OCI-LY3 (cell line): ENCODE measurements at regions not wholly inside any gene's neighbourhood (a gene's known extent, or its start where the extent isn't known, plus 50 kb on each side); places are given as distances from the start of the nearest gene placed in this dataset.
"Not testable (repeated sequence)": the region's sequence is repeated elsewhere in the genome, so short reads cannot be mapped to it uniquely, and the experiment has no call there.

ENCODE experiments used
- H2AFZ ChIP-seq: fragments of 200-600, 300-600 bp; shearing (Covaris generic); 2 replicates; pipeline ENCODE4 v1.6.0; 2014; ENCODE audit warnings: antibody characterized with exemption, low read depth, low read length
- H3K27ac ChIP-seq: fragments of 200-600, 300-600 bp; sonication (generic); 2 replicates; pipeline ENCODE4 v1.5.1; 2014; ENCODE audit warnings: mild to moderate bottlenecking, low read length, moderate library complexity, mixed read lengths
- H3K27me3 ChIP-seq: fragments of 200-600, 300-600 bp; sonication (generic); 2 replicates; pipeline ENCODE4 v1.6.1; 2014; ENCODE audit warnings: low read depth, low read length, mixed read lengths
- H3K36me3 ChIP-seq: fragments of 200-600, 300-600 bp; sonication (generic); replicated peaks from 2 replicates; pipeline ENCODE3; 2014; ENCODE audit warnings: low read depth, low read length, mixed read lengths
- H3K4me1 ChIP-seq: fragments of 300-600, 200-600 bp; sonication (generic); 2 replicates; pipeline ENCODE4 v1.6.1; 2014; ENCODE audit warnings: low read length, mixed read lengths
- H3K4me2 ChIP-seq: fragments of 200-600, 300-600 bp; sonication (generic); 2 replicates; pipeline ENCODE4 v1.6.1; 2014; ENCODE audit warnings: low read length, mixed read lengths
- H3K4me3 ChIP-seq: fragments of 300-600, 200-600 bp; sonication (generic); 2 replicates; pipeline ENCODE4 v1.5.1; 2014; ENCODE audit warnings: antibody characterized with exemption, mild to moderate bottlenecking, low read length, moderate library complexity
- H3K79me2 ChIP-seq: fragments of 300-600, 200-600 bp; shearing (Covaris generic); 2 replicates; pipeline ENCODE4 v1.6.1; 2014; ENCODE audit warnings: mild to moderate bottlenecking, low read length, mixed read lengths
- H3K9ac ChIP-seq: fragments of 300-600, 200-600 bp; shearing (Covaris generic); 2 replicates; pipeline ENCODE4 v1.6.0; 2014; ENCODE audit warnings: mild to moderate bottlenecking, low read length, moderate library complexity
- H3K9me3 ChIP-seq: fragments of 200-600, 300-600 bp; shearing (Covaris generic); 2 replicates; pipeline ENCODE4 v1.6.1; 2014; ENCODE audit warnings: low read length, mixed read lengths; ENCODE audit not compliant: insufficient read depth
- H4K20me1 ChIP-seq: fragments of 200-600, 300-600 bp; sonication (generic); 2 replicates; pipeline ENCODE4 v1.6.1; 2016; ENCODE audit warnings: low read length, mixed read lengths; ENCODE audit not compliant: insufficient read depth
- CTCF ChIP-seq: fragments of 200-600, 300-600 bp; sonication (generic); IDR thresholded peaks from 2 replicates; pipeline ENCODE4 v1.5.1; 2014; ENCODE audit warnings: antibody characterized with exemption, low read length, low read depth
- EZH2phosphoT487 ChIP-seq: fragments of 200-600 bp; shearing (Covaris generic); IDR thresholded peaks from 2 replicates; pipeline ENCODE4 v1.6.1; 2018; ENCODE audit warnings: antibody characterized with exemption, mixed run types, low read depth

GRCh38 chr19:27822336-27822735 lies 1390.6 kb downstream of the UQCRFS1 start:
- Histone ChIP-seq H3K4me1 (no peaks in the 10 kb centered on the region), H3K9ac (no peak overlapping the region), H3K36me3 (no peaks in the 10 kb centered on the region), H3K27ac (no peak overlapping the region), H3K79me2 (0 out of 2 replicates have a peak, but pooled peaks cover 3% of the 10 kb centered on the region), H2AFZ (no peak overlapping the region), H3K4me3 (no peak overlapping the region), H3K27me3 (no peaks in the 10 kb centered on the region), H4K20me1 (no peaks in the 10 kb centered on the region), H3K9me3 (no peaks in the 10 kb centered on the region), H3K4me2 (no peak overlapping the region)
- TF ChIP-seq CTCF (no peak), EZH2phosphoT487 (no peak)

GRCh38 chr19:27821418-27822018 lies 1391.4 kb downstream of the UQCRFS1 start:
- Histone ChIP-seq H4K20me1 (no peaks in the 10 kb centered on the region), H3K4me2 (no peak overlapping the region), H2AFZ (no peak overlapping the region), H3K79me2 (0 out of 2 replicates have a peak, but pooled peaks cover 3% of the 10 kb centered on the region), H3K9me3 (no peaks in the 10 kb centered on the region), H3K27ac (no peak overlapping the region), H3K4me1 (no peaks in the 10 kb centered on the region), H3K27me3 (no peaks in the 10 kb centered on the region), H3K4me3 (no peak overlapping the region), H3K36me3 (no peaks in the 10 kb centered on the region), H3K9ac (no peak overlapping the region)
- TF ChIP-seq EZH2phosphoT487 (no peak), CTCF (no peak)

GRCh38 chr19:27815985-27816384 lies 1397.0 kb downstream of the UQCRFS1 start:
- no peak overlapping the region for H3K9ac ChIP-seq
- H3K4me2 ChIP-seq: no peak overlapping the region
- H3K36me3 ChIP-seq: no peaks in the 10 kb centered on the region
- H3K9me3 ChIP-seq: no peaks in the 10 kb centered on the region
- no peaks in the 10 kb centered on the region for H3K27me3 ChIP-seq
- H3K79me2 ChIP-seq: 0 out of 2 replicates have a peak, but pooled peaks cover 3% of the 10 kb centered on the region
- H4K20me1 ChIP-seq: no peaks in the 10 kb centered on the region
- no peak overlapping the region for H3K27ac ChIP-seq
- no peak overlapping the region for H3K4me3 ChIP-seq
- TF ChIP-seq CTCF (no peak), EZH2phosphoT487 (no peak)
- no peaks in the 10 kb centered on the region for H3K4me1 ChIP-seq
- no peak overlapping the region for H2AFZ ChIP-seq

DNA sequence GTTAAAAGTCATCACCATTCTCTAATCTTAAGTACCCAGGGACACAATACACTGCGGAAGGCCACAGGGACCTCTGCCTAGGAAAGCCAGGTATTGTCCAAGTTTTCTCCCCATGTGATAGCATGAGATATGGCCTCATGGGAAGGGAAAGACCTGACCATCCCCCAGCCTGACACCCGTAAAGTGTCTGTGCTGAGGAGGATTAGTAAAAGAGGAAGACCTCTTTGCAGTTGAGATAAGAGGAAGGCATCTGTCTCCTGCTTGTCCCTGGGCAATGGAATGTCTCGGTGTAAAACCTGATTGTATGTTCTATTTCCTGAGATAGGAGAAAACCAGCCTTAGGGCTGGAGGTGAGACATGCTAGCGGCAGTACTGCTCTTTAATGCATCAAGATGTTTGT lies 1398.1 kb downstream of the UQCRFS1 start:
- not testable (repeated sequence) for H3K79me2 ChIP-seq, H3K9me3 ChIP-seq, H3K27ac ChIP-seq, H3K4me2 ChIP-seq, H3K36me3 ChIP-seq, H4K20me1 ChIP-seq, H3K9ac ChIP-seq, H2AFZ ChIP-seq, H3K27me3 ChIP-seq, H3K4me3 ChIP-seq, H3K4me1 ChIP-seq

- not testable (repeated sequence) for H4K20me1 ChIP-seq, H3K4me3 ChIP-seq, H2AFZ ChIP-seq, H3K27me3 ChIP-seq, H3K79me2 ChIP-seq, H3K4me1 ChIP-seq, H3K4me2 ChIP-seq, H3K27ac ChIP-seq, H3K9ac ChIP-seq, H3K9me3 ChIP-seq, H3K36me3 ChIP-seq
Observed at GRCh38 chr19:27814274-27814673, 1398.7 kb downstream of the UQCRFS1 start.
